ENCODE measurements at regions not wholly inside any gene's neighbourhood (a gene's known extent, or its start where the extent isn't known, plus 50 kb on each side); places are given as distances from the start of the nearest gene placed in this dataset.
"Not testable (repeated sequence)": the region's sequence is repeated elsewhere in the genome, so short reads cannot be mapped to it uniquely, and the experiment has no call there.

DNA sequence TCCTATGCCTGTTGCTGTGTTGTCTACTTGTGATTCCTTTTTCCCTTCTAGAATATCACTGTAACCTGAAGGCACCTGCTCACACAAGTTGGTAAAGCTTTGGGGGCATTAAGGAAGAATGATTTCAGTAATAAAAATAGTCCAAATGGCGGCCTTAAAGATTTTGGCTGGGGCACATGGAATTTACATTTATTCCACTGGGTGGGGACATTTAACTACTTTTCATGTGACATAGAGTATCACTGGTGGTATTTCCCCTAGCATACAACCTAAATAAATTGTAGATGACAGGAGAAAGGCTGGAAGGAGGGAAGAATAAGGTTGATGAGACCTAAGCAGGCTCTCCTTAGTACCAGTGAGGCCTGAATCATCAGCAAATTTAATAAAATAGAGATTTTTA lies 121.8 kb upstream of the EDA2R start:
- Histone ChIP-seq H4K20me1 (ENCODE audit: low read length) (no peaks in the 10 kb centered on the region), H3K9me2 (replicated peaks; ENCODE audit: low read length) (no peaks in the 10 kb centered on the region), H3K4me1 (ENCODE audit: insufficient read depth, low read length) (no peaks in the 10 kb centered on the region), H2AFZ (ENCODE audit: low read length) (no peak overlapping the region), H3F3A (ENCODE audit: low read length, unreplicated experiment) (no peaks in the 10 kb centered on the region), H3K4me2 (ENCODE audit: low read length) (no peak overlapping the region), H3K27ac (ENCODE audit: low read length) (no peak overlapping the region), H3K4me3 (ENCODE audit: low read length) (no peak overlapping the region), H3K9ac (ENCODE audit: low read length) (no peak overlapping the region), H3K36me3 (ENCODE audit: low read depth, low read length) (no peaks in the 10 kb centered on the region), H3K79me2 (ENCODE audit: low read length) (no peaks in the 10 kb centered on the region), H3K27me3 (ENCODE audit: low read length) (no peaks in the 10 kb centered on the region), H3K9me3 (ENCODE audit: low read length) (no peaks in the 10 kb centered on the region)
- intact Hi-C loops (cut with micrococcal nuclease), result no loop called here
- DNase-seq (peak; percentile 1), ATAC-seq (no peak)
- TF ChIP-seq CTCF (conservative IDR thresholded peaks at IDR 0.05; ENCODE audit: low read depth, low read length) (no peak), EZH2phosphoT487 (IDR thresholded peaks at IDR 0.05; ENCODE audit: borderline replicate concordance, low read length) (no peak), EZH2 (IDR thresholded peaks at IDR 0.05; ENCODE audit: low read length, unreplicated experiment) (no peak)
- ChIA-PET CTCF (no interaction called here), POLR2A (ENCODE audit: unreplicated experiment) (no interaction called here)
- no TSS peak for BruUV-seq (replicated peaks)

DNA sequence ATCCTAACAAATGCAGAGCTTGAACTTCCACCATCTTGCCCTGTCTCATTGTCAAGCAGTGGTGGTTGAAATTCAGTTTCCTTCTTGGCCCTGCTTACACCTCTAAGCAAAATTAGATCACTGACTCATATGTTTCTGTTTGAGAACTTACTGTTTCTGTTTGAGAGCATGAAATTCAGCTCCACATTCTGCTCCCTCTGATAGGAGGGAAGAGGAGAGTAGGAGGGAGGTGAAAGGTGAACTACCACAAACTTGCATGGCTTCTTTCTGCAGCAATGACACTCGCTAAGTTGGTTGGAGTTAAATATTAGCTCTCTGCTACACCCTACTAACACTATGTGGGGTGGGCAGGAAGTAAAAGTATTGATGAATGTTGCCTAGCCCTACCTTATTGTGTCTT lies 117.8 kb upstream of the EDA2R start:
- no peak for TF ChIP-seq CTCF (conservative IDR thresholded peaks at IDR 0.05; ENCODE audit: low read depth, low read length)
- no peak for TF ChIP-seq EZH2 (IDR thresholded peaks at IDR 0.05; ENCODE audit: low read length, unreplicated experiment)
- TF ChIP-seq EZH2phosphoT487 (IDR thresholded peaks at IDR 0.05; ENCODE audit: borderline replicate concordance, low read length), result no peak
- Histone ChIP-seq H3K9me2 (replicated peaks; ENCODE audit: low read length) (no peaks in the 10 kb centered on the region), H3F3A (ENCODE audit: low read length, unreplicated experiment) (no peaks in the 10 kb centered on the region), H3K9me3 (ENCODE audit: low read length) (no peaks in the 10 kb centered on the region), H3K27me3 (ENCODE audit: low read length) (no peaks in the 10 kb centered on the region), H3K79me2 (ENCODE audit: low read length) (no peaks in the 10 kb centered on the region), H3K4me2 (ENCODE audit: low read length) (no peak overlapping the region), H3K4me1 (ENCODE audit: insufficient read depth, low read length) (no peaks in the 10 kb centered on the region), H3K4me3 (ENCODE audit: low read length) (no peak overlapping the region), H3K36me3 (ENCODE audit: low read depth, low read length) (no peaks in the 10 kb centered on the region), H3K27ac (ENCODE audit: low read length) (no peak overlapping the region), H3K9ac (ENCODE audit: low read length) (no peak overlapping the region), H2AFZ (ENCODE audit: low read length) (no peak overlapping the region), H4K20me1 (ENCODE audit: low read length) (no peaks in the 10 kb centered on the region)
- no peak for DNase-seq
- CTCF ChIA-PET, result no interaction called here
- ATAC-seq, result no peak
- POLR2A ChIA-PET (ENCODE audit: unreplicated experiment), result no interaction called here
- no TSS peak for BruUV-seq (replicated peaks)
- intact Hi-C loops (cut with micrococcal nuclease), result no loop called here

- ATAC-seq (no peak), DNase-seq (no peak)
- H3K79me2 ChIP-seq (ENCODE audit: low read length), result no peaks in the 10 kb centered on the region
- CTCF ChIA-PET, result no interaction called here
- H3K9ac ChIP-seq (ENCODE audit: low read length), result no peak overlapping the region
- no peaks in the 10 kb centered on the region for H3K27me3 ChIP-seq (ENCODE audit: low read length)
- no peak overlapping the region for H3K4me3 ChIP-seq (ENCODE audit: low read length)
- no peak overlapping the region for H2AFZ ChIP-seq (ENCODE audit: low read length)
- no peaks in the 10 kb centered on the region for H3F3A ChIP-seq (ENCODE audit: low read length, unreplicated experiment)
- H3K27ac ChIP-seq (ENCODE audit: low read length), result no peak overlapping the region
- intact Hi-C loops (cut with micrococcal nuclease), result no loop called here
- H4K20me1 ChIP-seq (ENCODE audit: low read length), result no peaks in the 10 kb centered on the region
- H3K9me2 ChIP-seq (replicated peaks; ENCODE audit: low read length), result no peaks in the 10 kb centered on the region
- H3K36me3 ChIP-seq (ENCODE audit: low read depth, low read length), result no peaks in the 10 kb centered on the region
- POLR2A ChIA-PET (ENCODE audit: unreplicated experiment), result no interaction called here
- H3K4me1 ChIP-seq (ENCODE audit: insufficient read depth, low read length), result no peaks in the 10 kb centered on the region
- H3K4me2 ChIP-seq (ENCODE audit: low read length), result no peak overlapping the region
- no peak for TF ChIP-seq CTCF (conservative IDR thresholded peaks at IDR 0.05; ENCODE audit: low read depth, low read length)
- no peak for TF ChIP-seq EZH2 (IDR thresholded peaks at IDR 0.05; ENCODE audit: low read length, unreplicated experiment)
- no peak for TF ChIP-seq EZH2phosphoT487 (IDR thresholded peaks at IDR 0.05; ENCODE audit: borderline replicate concordance, low read length)
- BruUV-seq (replicated peaks), result no TSS peak
- H3K9me3 ChIP-seq (ENCODE audit: low read length), result no peaks in the 10 kb centered on the region
Observed at GRCh38 chrX:66751136-66751782, 112.4 kb upstream of the EDA2R start.

DNA sequence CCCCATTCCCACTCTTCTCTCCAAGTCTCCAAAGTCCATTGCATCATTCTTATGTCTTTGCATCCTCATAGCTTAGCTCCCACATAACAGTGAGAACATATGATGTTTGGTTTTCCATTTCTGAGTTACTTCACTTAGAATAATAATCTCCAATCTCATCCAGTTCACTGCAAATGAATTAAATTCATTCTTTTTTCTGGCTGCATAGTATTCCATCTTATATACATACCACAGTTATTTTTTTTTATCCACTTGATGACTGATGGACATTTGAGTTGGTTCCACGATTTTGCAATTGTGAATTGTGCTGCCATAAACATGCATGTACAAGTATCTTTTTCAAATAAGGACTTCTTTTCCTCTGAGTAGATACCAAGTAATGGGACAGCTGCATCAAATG lies 105.6 kb upstream of the EDA2R start:
- POLR2A ChIA-PET (ENCODE audit: unreplicated experiment), result not testable (repeated sequence)

More for the DNA sequence above, 105.6 kb upstream of the EDA2R start:
- ATAC-seq; H3K27me3 ChIP-seq (ENCODE audit: low read length); H3F3A ChIP-seq (ENCODE audit: low read length, unreplicated experiment); DNase-seq; H3K9me3 ChIP-seq (ENCODE audit: low read length); H3K9ac ChIP-seq (ENCODE audit: low read length); H3K9me2 ChIP-seq (replicated peaks; ENCODE audit: low read length); H3K27ac ChIP-seq (ENCODE audit: low read length); H3K4me3 ChIP-seq (ENCODE audit: low read length); H3K4me2 ChIP-seq (ENCODE audit: low read length); H3K4me1 ChIP-seq (ENCODE audit: insufficient read depth, low read length); intact Hi-C loops (cut with micrococcal nuclease); BruUV-seq (replicated peaks); H4K20me1 ChIP-seq (ENCODE audit: low read length); H3K79me2 ChIP-seq (ENCODE audit: low read length); CTCF ChIA-PET; H3K36me3 ChIP-seq (ENCODE audit: low read depth, low read length); H2AFZ ChIP-seq (ENCODE audit: low read length): not testable (repeated sequence)

Measured in PC-3 (cell line).